Cardiac fibroblast (primary cell): ENCODE measurements at regions not wholly inside any gene's neighbourhood (a gene's known extent, or its start where the extent isn't known, plus 50 kb on each side); places are given as distances from the start of the nearest gene placed in this dataset.

Source experiments
- DNase-seq, 2 donors: peaks; one replicate each; pipeline versions ENCODE4 v3.0.0 to v3.0.0-alpha.2; 2010; ENCODE audit warnings: low read depth in 2 of 2
- H3K4me3 ChIP-seq, 2 donors: replicated peaks in 1 of 2; 1 replicate in 1 of 2; 2 replicates in 1 of 2; pipeline ENCODE4 v1.5.1; 2011; ENCODE audit warnings: low read depth in 2 of 2, low read length in 2 of 2, mild to moderate bottlenecking in 2 of 2, moderate library complexity in 1 of 2
- TF ChIP-seq, protein P1 (sequence below): IDR thresholded peaks from one replicate; pipeline ENCODE4 v1.5.1; 2011; ENCODE audit warnings: low read depth, mild to moderate bottlenecking, low read length, inconsistent platforms

DNA sequence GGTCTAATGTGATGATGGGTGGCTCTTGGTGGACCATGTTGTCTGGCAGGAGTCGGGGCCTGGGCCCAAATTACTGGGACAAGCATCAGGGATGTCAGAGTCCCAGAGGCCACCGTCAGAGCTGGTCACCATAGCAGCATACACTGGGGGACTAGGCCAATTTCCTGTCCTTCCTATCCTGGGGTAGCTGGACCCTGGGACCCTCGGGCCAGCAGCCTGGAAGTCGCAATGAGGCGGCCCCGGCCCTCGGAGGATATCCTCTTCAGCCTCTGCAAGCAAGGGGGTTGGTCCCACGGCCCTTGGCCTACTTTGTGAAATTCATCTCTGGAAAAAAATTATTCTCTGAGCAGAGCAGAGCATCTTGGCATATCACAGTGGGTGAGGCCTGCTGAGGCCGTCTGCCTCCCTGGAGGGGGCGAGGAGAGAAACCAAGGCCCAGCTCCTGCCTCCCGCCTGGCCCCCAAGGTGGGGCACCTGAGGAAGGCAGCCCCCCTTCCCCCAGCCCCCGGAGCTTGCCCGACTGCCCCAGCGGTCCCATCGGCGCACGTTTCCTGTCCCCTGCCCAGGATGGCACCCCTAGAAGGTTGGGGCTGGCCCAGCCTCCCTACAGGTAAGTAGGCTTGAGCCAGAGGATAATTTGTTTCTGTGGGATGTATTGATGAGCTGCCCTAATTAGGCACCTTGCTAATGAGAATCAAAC lies 135.0 kb upstream of the MYL2 start:
- no peak overlapping the region for H3K4me3 ChIP-seq
- DNase-seq = no peak
- TF ChIP-seq, protein P1, sequence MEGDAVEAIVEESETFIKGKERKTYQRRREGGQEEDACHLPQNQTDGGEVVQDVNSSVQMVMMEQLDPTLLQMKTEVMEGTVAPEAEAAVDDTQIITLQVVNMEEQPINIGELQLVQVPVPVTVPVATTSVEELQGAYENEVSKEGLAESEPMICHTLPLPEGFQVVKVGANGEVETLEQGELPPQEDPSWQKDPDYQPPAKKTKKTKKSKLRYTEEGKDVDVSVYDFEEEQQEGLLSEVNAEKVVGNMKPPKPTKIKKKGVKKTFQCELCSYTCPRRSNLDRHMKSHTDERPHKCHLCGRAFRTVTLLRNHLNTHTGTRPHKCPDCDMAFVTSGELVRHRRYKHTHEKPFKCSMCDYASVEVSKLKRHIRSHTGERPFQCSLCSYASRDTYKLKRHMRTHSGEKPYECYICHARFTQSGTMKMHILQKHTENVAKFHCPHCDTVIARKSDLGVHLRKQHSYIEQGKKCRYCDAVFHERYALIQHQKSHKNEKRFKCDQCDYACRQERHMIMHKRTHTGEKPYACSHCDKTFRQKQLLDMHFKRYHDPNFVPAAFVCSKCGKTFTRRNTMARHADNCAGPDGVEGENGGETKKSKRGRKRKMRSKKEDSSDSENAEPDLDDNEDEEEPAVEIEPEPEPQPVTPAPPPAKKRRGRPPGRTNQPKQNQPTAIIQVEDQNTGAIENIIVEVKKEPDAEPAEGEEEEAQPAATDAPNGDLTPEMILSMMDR = no peak

DNA sequence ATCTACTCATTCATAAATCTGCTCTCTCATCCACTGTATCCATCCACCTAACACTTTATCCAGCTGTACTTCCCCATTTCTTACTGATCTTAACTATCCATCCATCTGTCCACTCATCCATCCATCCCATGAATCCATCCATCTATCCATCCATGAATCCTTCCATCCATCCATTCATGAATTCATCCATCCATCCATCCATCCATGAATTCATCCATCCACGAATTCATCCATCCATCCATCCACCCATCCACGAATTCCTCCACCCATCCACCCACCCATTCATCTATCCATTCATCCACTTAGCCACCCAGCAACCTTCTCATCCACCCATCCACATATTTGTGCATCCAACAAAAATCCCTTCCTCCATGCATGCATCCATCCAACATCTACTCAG lies 128.6 kb upstream of the MYL2 start:
- TF ChIP-seq, protein P1 = no peak
- H3K4me3 ChIP-seq = no peak overlapping the region
- DNase-seq = no peak

DNA sequence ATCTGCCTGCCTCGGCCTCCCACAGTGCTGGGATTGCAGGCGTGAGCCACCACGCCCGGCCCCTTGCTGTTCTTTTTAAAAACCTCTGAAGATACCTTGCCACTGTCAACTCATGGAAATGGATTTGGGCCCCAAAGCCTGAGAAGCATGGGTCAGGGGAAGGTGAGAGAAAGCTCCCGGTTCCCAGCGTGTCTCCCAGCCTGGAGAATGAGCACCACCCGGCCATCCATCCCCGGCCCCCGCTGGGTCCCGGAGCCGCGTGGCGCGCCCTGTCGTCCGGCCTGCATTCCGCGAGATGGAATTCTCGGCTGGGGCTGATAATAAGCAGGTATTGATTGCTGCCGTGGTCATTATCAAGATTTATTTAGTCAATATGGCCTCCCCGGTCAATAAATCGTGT lies 126.5 kb upstream of the MYL2 start:
- H3K4me3 ChIP-seq = no peak overlapping the region
- DNase-seq = no peak
- TF ChIP-seq, protein P1 = no peak

DNA sequence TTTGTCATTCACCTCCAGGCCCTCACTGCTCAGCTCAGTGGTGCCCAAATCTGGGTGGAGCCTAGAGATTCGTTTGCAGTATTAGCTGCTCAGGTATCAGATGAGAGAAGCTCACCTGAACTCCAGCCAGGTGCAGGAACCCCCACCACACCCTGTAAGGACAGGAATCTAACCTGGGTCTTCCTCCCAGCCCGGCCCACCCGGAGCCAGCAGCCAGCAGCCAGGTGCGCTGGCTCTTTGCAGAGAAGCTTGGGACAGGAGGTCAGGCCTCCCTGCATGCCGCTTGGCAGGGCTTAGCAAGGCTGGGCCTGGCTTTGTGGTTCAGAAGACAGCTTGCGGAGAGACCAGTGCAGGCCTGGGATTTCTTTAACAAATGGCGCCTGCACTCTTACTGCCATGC lies 125.6 kb upstream of the MYL2 start:
- TF ChIP-seq, protein P1 = no peak
- H3K4me3 ChIP-seq = no peak overlapping the region
- DNase-seq = no peak

DNA sequence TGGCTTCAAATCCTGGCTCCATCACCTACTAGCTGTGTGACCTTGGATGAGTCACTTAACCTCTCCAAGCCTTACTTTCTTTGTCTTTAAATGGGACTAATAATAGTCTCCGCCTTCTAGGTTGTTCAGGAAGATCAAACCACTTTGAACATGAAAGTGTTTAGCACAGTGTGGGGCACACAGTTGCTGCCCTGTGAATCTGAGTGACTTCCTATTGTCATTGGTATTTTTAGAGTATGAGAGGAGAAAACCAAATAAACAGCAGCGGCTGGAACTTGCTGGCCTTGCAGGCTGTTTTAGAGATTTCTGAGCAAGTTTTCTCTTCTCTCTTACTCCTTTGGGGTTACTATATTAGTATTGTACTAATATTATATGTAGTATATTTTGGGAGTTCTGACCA lies 120.7 kb upstream of the MYL2 start:
- H3K4me3 ChIP-seq = no peak overlapping the region

DNA sequence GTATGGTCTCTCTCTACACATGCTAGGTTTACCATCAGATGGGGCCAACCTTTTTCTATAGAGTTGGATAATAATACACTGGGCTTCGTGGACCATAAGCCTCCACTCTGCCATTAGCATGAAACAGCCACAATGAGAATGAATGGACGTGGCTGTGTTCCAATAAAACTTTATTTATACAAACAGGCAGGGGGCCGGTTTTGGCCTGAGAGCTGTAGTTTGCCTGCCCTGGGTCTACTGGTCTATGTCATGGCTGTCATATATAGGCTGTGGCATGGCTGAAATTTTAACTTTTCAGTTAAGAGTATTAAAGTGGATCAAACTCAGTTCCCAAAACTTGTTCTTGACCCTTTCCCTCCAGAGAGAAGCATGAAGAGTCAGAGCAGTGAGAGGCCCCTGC lies 120.3 kb upstream of the MYL2 start:
- TF ChIP-seq, protein P1 = no peak

More for the DNA sequence above, 120.7 kb upstream of the MYL2 start:
- DNase-seq = no peak
- TF ChIP-seq, protein P1 = no peak

DNA sequence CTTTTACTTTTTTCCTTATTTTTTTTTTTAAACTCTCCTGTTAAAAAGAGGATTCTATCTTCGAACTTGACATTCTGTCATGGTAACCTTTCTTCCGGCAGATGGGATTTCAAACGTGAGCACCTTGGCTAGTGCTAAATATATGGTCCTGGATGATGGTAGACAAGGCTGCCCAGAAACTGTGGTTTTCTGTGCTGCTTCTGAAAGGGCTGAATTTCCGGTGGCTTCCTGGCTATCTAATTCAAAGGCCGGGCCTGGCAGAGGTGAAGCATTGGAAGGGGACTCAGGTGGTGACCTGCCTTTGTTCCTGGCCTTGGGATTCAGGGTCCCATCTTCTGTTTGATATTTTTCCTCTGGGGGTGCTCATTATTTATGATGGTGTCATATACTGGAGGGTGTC lies 118.6 kb upstream of the MYL2 start:
- DNase-seq = no peak
- TF ChIP-seq, protein P1 = no peak
- H3K4me3 ChIP-seq = no peak overlapping the region

More for the DNA sequence above, 120.3 kb upstream of the MYL2 start:
- DNase-seq = no peak
- H3K4me3 ChIP-seq = no peak overlapping the region
